OCI-LY3 (cell line): ENCODE measurements at regions not wholly inside any gene's neighbourhood (a gene's known extent, or its start where the extent isn't known, plus 50 kb on each side); places are given as distances from the start of the nearest gene placed in this dataset.
"Not testable (repeated sequence)": the region's sequence is repeated elsewhere in the genome, so short reads cannot be mapped to it uniquely, and the experiment has no call there.

ENCODE experiments used
- EZH2phosphoT487 ChIP-seq: fragments of 200-600 bp; shearing (Covaris generic); IDR thresholded peaks from 2 replicates; pipeline ENCODE4 v1.6.1; 2018; ENCODE audit warnings: antibody characterized with exemption, mixed run types, low read depth
- TF ChIP-seq, protein P1 (sequence below): fragments of 200-600, 300-600 bp; sonication (generic); IDR thresholded peaks from 2 replicates; pipeline ENCODE4 v1.5.1; 2014; ENCODE audit warnings: antibody characterized with exemption, low read length, low read depth

DNA sequence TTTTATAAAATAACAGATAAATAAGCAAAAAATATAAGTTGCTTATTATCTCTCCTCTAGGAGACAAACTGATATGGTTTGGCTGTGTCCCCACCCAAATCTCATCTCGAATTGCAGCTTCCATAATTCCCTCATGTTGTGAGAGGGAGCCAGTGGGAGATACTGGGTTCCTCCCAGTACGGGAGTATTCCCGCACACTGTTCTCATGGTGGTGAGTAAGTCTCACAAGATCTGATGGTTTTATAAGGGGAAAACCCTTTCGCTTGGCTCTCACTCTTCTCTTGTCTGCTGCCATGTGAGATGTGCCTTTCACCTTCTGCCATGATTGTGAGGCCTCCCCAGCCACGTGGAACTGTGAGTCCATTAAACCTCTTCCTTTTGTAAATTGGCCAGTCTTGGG lies 204.3 kb downstream of the RPS24 start:
- TF ChIP-seq, protein P1, sequence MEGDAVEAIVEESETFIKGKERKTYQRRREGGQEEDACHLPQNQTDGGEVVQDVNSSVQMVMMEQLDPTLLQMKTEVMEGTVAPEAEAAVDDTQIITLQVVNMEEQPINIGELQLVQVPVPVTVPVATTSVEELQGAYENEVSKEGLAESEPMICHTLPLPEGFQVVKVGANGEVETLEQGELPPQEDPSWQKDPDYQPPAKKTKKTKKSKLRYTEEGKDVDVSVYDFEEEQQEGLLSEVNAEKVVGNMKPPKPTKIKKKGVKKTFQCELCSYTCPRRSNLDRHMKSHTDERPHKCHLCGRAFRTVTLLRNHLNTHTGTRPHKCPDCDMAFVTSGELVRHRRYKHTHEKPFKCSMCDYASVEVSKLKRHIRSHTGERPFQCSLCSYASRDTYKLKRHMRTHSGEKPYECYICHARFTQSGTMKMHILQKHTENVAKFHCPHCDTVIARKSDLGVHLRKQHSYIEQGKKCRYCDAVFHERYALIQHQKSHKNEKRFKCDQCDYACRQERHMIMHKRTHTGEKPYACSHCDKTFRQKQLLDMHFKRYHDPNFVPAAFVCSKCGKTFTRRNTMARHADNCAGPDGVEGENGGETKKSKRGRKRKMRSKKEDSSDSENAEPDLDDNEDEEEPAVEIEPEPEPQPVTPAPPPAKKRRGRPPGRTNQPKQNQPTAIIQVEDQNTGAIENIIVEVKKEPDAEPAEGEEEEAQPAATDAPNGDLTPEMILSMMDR: not testable (repeated sequence)
- not testable (repeated sequence) for TF ChIP-seq EZH2phosphoT487
